Aorta (tissue), 5 donors: ENCODE measurements at regions not wholly inside any gene's neighbourhood (a gene's known extent, or its start where the extent isn't known, plus 50 kb on each side); places are given as distances from the start of the nearest gene placed in this dataset.

ENCODE experiments used
- ATAC-seq: fragments of 200-7000 bp; cut with Tn5 transposase; one replicate; pipeline ENCODE4 v1.9.1; 2022; ENCODE audit warnings: moderate library complexity; ENCODE audit not compliant: low FRiP score
- DNase-seq, 2 donors: peaks; one replicate each; pipeline ENCODE4 v3.0.0-alpha.2; 2020
- H3K27ac ChIP-seq, 2 donors: one replicate each; pipeline ENCODE4 v1.5.1; 2013; ENCODE audit warnings: low read length in 2 of 2, mild to moderate bottlenecking in 2 of 2, moderate library complexity in 2 of 2, control low read depth in 1 of 2, inconsistent platforms in 1 of 2, low read depth in 1 of 2
- H3K27me3 ChIP-seq, 2 donors: one replicate each; pipeline ENCODE4 v1.6.1; 2013; ENCODE audit warnings: control low read depth in 1 of 2, low read length in 1 of 2, mild to moderate bottlenecking in 1 of 2, moderate library complexity in 1 of 2; ENCODE audit not compliant: insufficient read depth in 2 of 2, control insufficient read depth in 1 of 2
- H3K36me3 ChIP-seq, 2 donors: one replicate each; pipeline ENCODE4 v1.6.1; 2013; ENCODE audit warnings: control low read depth in 1 of 2, low read length in 1 of 2, mild to moderate bottlenecking in 1 of 2; ENCODE audit not compliant: insufficient read depth in 2 of 2, control insufficient read depth in 1 of 2
- H3K4me1 ChIP-seq, 2 donors: one replicate each; pipeline ENCODE4 v1.6.1; 2013; ENCODE audit warnings: low read length in 2 of 2, control low read depth in 1 of 2, mild to moderate bottlenecking in 1 of 2, moderate library complexity in 1 of 2; ENCODE audit not compliant: insufficient read depth in 2 of 2, control insufficient read depth in 1 of 2
- H3K4me3 ChIP-seq, 2 donors: one replicate each; pipeline ENCODE4 v1.5.1; 2013; ENCODE audit warnings: low read length in 2 of 2, control low read depth in 1 of 2, mild to moderate bottlenecking in 1 of 2
- H3K9me3 ChIP-seq: one replicate; pipeline ENCODE4 v1.6.1; 2013; ENCODE audit warnings: mild to moderate bottlenecking, low read length; ENCODE audit not compliant: control insufficient read depth
- WGBS, 2 donors: extraction: QIAGEN DNeasy Blood & Tissue Kit; methylation state at CpG; one replicate each; pipeline ENCODE4 v1.1.7; 2013; 5-methylcytosine and 5-hydroxymethylcytosine counted together
- intact Hi-C, 2 donors: fragments of 100-400 bp; cut with DNase I; formaldehyde crosslinking; loops; one replicate each; pipeline versions ENCODE4 v1.14.2 to v1.15.0; 2022
- donor health status: healthy with polysubstance abuse.
- donor health status: Bipolar disorder and iron deficiency.
- donor health status: DM: no; HTN: no; CAD: no.
- donor health status: DM: no; HTN: no; CAD: no.
- donor health status: DM: yes; HTN: yes; CAD: no.

DNA sequence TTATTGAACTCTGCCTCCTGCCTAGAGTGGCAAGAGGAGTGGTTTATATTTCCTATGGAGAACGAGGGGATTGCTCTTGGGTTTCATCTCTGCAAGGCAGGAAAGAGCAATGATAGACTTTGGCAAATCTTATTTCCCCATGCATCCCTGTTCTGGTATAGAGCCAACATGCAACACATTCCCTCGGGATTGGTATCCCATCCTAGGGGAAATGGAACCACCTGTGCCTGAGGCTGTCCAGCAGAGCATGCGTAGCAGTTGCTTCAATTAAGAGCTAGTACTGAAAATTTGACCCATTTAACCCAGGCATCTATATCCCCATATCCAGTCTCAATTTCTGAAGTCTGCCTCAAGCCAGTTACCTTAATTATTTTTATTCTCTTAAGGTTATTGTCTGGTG is 205.3 kb downstream of the KCNS3 start:
- H3K9me3 ChIP-seq: no peaks in the 10 kb centered on the region
- intact Hi-C loops: no loop called here
- H3K4me3 ChIP-seq: no peak overlapping the region
- no peak for DNase-seq
- H3K27me3 ChIP-seq: no peaks in the 10 kb centered on the region
- no peak for ATAC-seq
- WGBS, 2 donors: 93 to 95% methylated on average over 3 of the region's 3 CpGs
- no peak overlapping the region for H3K27ac ChIP-seq
- no peaks in the 10 kb centered on the region for H3K4me1 ChIP-seq
- H3K36me3 ChIP-seq: no peaks in the 10 kb centered on the region

DNA sequence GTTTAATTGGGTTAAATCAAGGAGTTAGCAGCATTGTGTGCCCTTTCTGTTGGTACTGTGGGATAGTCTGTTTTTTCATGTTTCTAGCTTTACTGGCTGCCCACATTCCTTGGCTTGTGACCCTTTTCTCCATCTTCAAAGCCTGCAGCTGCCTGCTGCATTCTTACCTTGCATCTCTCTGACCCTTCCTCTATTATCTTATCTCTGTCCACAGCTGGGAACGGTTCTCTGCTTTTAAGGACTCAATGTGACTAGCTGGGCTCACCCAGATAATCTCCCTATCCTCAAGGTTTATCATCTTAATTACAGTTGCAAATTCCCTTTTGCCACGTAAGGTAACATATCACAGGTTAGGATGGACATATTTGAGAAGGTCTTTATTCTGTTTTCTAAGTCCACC is 199.7 kb downstream of the KCNS3 start:
- no peak for ATAC-seq
- Histone ChIP-seq H3K27ac (no peak overlapping the region), H3K4me1 (no peaks in the 10 kb centered on the region), H3K27me3 (no peaks in the 10 kb centered on the region), H3K9me3 (no peaks in the 10 kb centered on the region), H3K4me3 (no peak overlapping the region), H3K36me3 (no peaks in the 10 kb centered on the region)
- intact Hi-C loops: no loop called here
- DNase-seq: no peak
- 84 to 87% methylated on average over 2 of the region's 2 CpGs for WGBS, 2 donors

DNA sequence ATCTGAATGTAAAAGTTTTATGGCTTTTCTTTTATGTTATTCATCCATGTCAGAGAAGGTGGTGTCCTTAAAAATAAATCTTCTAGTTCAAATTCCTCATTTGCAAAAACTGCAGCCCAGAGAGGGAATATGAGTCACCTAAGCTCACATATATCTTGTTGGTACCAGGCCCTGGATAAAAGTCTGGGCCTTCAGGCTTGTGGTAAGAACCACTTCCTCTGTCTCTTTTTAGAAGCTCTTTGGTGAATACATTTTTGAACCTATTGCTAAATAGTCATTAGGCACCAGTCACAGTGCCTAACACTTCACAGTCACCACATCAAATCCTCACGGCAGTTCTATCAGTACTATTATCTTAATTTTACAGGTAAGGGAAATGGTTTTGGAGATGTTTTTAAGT is 199.2 kb downstream of the KCNS3 start:
- H3K9me3 ChIP-seq: no peaks in the 10 kb centered on the region
- no peaks in the 10 kb centered on the region for H3K4me1 ChIP-seq
- no peaks in the 10 kb centered on the region for H3K36me3 ChIP-seq
- H3K27me3 ChIP-seq: no peaks in the 10 kb centered on the region
- no peak for DNase-seq
- 85 to 95% methylated on average over 1 of the region's 1 CpG for WGBS, 2 donors
- intact Hi-C loops: no loop called here
- ATAC-seq: no peak
- H3K27ac ChIP-seq: no peak overlapping the region
- H3K4me3 ChIP-seq: no peak overlapping the region

DNA sequence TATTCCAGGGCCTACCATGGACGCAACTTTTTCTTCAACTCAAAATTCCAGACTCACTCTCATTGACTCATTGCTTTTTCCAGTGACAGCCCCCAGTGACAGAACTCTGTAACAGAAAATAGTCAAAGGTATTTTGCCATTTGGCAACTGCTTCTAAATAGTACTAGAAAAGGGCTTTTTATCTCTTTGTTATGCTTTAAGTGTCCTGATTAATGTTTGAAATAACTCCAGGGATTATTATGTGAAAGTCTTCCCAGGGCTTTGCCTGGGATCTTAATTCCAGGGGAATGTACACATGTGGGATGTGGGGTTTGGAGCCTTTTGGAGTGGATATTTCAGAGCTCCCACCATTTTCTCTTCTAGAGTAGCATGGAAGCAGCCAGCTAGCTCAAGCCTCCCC is 198.8 kb downstream of the KCNS3 start:
- 38 to 50% methylated on average over 1 of the region's 1 CpG for WGBS, 2 donors
- ATAC-seq (no peak), DNase-seq (no peak)
- no peak overlapping the region for H3K27ac ChIP-seq
- intact Hi-C loops: no loop called here
- no peaks in the 10 kb centered on the region for H3K4me1 ChIP-seq
- H3K36me3 ChIP-seq: no peaks in the 10 kb centered on the region
- no peaks in the 10 kb centered on the region for H3K9me3 ChIP-seq
- no peak overlapping the region for H3K4me3 ChIP-seq
- no peaks in the 10 kb centered on the region for H3K27me3 ChIP-seq

DNA sequence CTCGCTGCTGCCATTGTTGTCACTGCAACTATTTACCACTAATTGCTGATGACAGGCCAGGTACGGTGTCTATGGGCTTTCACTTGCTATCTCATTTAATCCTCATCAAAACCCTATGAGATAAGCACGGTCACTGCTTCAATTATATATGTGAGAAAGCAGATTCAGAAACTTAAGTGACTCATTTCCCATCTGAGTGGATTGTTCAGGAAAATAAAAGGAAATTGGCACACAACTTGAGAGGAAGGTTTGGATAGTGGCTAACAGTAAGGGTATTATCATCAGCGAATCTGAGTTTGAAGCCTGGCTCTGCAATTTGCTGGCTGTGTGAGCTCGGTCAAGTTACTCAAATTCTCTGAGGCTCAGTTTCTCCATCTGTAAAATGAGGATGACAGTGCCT is 196.0 kb downstream of the KCNS3 start:
- DNase-seq (no peak), ATAC-seq (no peak)
- Histone ChIP-seq H3K27ac (no peak overlapping the region), H3K4me3 (no peak overlapping the region), H3K4me1 (no peaks in the 10 kb centered on the region), H3K27me3 (no peaks in the 10 kb centered on the region), H3K9me3 (peaks cover 2% of the 10 kb centered on the region), H3K36me3 (no peaks in the 10 kb centered on the region)
- 91 to 92% methylated on average over 5 of the region's 5 CpGs for WGBS, 2 donors
- intact Hi-C loops: no loop called here

DNA sequence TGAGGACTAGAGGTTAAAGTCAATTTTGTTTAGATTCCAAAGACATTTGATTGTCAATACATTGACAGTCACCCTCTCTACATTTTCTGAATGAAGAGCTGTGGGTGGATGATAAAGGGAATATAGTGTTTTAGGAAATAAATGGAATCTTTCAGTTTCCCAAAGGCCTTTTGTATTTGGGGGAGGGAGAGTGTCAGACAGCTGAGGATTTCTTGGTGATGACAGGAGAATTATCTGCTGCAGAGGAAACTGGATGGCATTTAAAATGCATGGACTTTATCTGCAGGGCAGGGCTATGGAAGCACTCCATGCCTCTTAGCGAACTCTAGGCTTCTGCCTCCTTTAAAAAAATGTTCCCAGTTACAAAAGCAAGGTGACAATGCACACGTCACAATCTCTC is 195.1 kb downstream of the KCNS3 start:
- peaks cover 2% of the 10 kb centered on the region for H3K9me3 ChIP-seq
- H3K27ac ChIP-seq: no peak overlapping the region
- no peaks in the 10 kb centered on the region for H3K27me3 ChIP-seq
- H3K4me3 ChIP-seq: no peak overlapping the region
- DNase-seq (no peak), ATAC-seq (no peak)
- H3K36me3 ChIP-seq: no peaks in the 10 kb centered on the region
- intact Hi-C loops: no loop called here
- 93 to 99% methylated on average over 2 of the region's 2 CpGs for WGBS, 2 donors
- H3K4me1 ChIP-seq: no peaks in the 10 kb centered on the region

DNA sequence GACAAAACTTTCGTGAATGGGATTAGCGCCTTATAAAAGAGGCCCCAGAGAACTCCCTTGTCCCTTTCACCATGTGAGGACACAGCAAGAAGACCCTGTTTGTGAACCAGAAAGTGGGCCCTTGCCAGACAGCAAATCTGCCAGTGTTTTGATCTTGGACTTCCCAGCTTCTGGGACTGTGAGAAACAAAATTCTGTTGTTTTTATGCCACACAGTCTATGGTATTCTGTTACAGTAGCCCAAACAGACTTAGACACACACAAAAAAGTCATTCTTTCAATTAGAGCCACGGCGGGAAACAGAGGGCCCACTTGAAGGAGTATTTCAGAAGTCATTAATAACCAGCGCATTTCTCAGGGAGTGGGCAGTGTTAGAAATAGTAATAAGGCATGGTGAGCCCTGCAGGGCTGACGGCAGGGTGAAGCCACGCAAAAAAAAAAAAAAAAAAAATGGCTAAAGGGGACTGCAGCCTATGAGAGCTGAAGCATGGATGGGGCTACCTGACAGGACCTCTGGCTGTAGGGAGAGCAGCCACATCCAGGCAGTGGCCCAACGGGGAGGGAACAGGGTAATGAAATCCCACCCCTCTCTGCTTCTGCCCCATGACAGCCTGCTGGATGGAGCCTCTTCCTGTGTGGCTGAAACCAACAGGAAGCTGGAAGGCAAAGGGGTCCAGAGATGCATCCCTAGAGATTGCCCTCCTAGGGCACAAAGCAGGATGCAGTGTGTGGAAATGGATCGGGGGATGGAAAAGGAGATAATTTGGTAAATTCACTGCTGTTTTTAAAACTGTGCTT is 189.3 kb downstream of the KCNS3 start:
- Histone ChIP-seq H3K4me3 (no peak overlapping the region), H3K9me3 (peaks cover 2% of the 10 kb centered on the region), H3K27ac (no peak overlapping the region), H3K4me1 (peaks cover 0 to 2% of the 10 kb centered on the region in 2 donors), H3K36me3 (no peaks in the 10 kb centered on the region), H3K27me3 (no peaks in the 10 kb centered on the region)
- ATAC-seq (no peak), DNase-seq (no peak)
- WGBS, 2 donors: 54 to 68% methylated on average over 9 of the region's 9 CpGs
- intact Hi-C loops: no loop called here

DNA sequence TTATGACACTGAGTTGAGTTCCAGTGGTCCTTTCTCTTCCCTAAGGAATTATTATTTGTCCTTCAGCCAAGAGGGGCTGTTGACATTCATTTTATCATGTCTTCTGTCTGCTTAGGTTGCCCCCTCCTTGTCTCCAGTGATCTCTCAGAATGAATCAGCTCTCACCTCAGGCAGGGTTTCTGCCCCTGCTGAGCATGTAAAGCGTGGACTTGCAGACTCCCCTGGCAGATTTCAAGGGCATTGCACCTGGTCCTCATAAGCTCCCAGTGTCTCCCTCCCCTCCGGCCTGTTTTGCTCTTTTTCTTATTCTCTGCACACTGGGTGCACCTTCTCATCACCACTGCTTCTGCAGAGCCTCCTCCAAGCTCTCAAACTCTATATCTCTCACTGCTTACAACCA is 188.4 kb downstream of the KCNS3 start:
- WGBS, 2 donors: 89 to 91% methylated on average over 2 of the region's 2 CpGs
- no peaks in the 10 kb centered on the region for H3K27me3 ChIP-seq
- peaks cover 0 to 2% of the 10 kb centered on the region in 2 donors for H3K4me1 ChIP-seq
- H3K36me3 ChIP-seq: no peaks in the 10 kb centered on the region
- ATAC-seq (no peak), DNase-seq (no peak)
- H3K9me3 ChIP-seq: peaks cover 2% of the 10 kb centered on the region
- no peak overlapping the region for H3K4me3 ChIP-seq
- intact Hi-C loops: no loop called here
- H3K27ac ChIP-seq: no peak overlapping the region

DNA sequence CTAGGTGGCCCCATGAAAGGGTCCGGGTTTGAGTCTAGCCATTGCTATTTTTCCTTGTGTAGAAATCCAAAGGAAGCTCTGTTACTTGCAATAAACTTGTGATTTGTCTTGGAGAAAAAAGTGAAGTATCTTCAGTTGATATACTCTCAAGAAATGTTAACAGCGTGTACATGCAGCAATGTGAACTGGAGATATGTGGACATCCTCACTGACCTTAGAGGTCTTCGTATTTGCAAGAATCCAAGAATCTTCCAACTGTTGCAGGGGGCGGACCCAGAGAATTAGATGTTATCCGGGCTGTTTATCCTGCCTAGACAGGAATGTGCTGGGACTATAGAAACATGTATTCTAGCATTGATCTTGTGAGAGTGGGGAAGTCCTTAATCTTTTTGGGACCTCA is 187.6 kb downstream of the KCNS3 start:
- DNase-seq (no peak), ATAC-seq (no peak)
- Histone ChIP-seq H3K4me1 (peaks cover 0 to 2% of the 10 kb centered on the region in 2 donors), H3K27ac (no peak overlapping the region), H3K27me3 (no peaks in the 10 kb centered on the region), H3K4me3 (no peak overlapping the region), H3K9me3 (peaks cover 2% of the 10 kb centered on the region), H3K36me3 (no peaks in the 10 kb centered on the region)
- 64 to 76% methylated on average over 5 of the region's 5 CpGs for WGBS, 2 donors
- intact Hi-C loops: no loop called here
